Tibial nerve (tissue), 4 donors: ENCODE measurements at regions not wholly inside any gene's neighbourhood (a gene's known extent, or its start where the extent isn't known, plus 50 kb on each side); places are given as distances from the start of the nearest gene placed in this dataset.

Experiments
- DNase-seq, 2 donors: peaks; one replicate each; pipeline ENCODE4 v3.0.0-alpha.2; 2019; ENCODE audit warnings: low spot score in 2 of 2
- H3K27ac ChIP-seq, 4 donors: fragments of 200-600 bp; sonication (generic) in 3 of 4; one replicate each; pipeline ENCODE4 v1.5.1; 2017 to 2019; ENCODE audit warnings: mild to moderate bottlenecking in 1 of 4
- H3K27me3 ChIP-seq, 2 donors: fragments of 200-600 bp; sonication (generic) in 1 of 2; one replicate each; pipeline versions ENCODE4 v1.5.1 to v1.6.0; 2017 to 2019
- H3K36me3 ChIP-seq, 3 donors: fragments of 200-600 bp; sonication (generic); one replicate each; pipeline ENCODE4 v1.5.1; 2018 to 2019
- H3K4me1 ChIP-seq, 4 donors: fragments of 200-600 bp; sonication (generic) in 3 of 4; one replicate each; pipeline ENCODE4 v1.5.1; 2017 to 2019
- H3K4me3 ChIP-seq, 4 donors: fragments of 200-600 bp; sonication (generic) in 3 of 4; one replicate each; pipeline ENCODE4 v1.5.1; 2017 to 2019; ENCODE audit warnings: mild to moderate bottlenecking in 1 of 4, moderate library complexity in 1 of 4
- H3K9me3 ChIP-seq, 4 donors: fragments of 200-600 bp; sonication (generic) in 3 of 4; one replicate each; pipeline ENCODE4 v1.5.1; 2017 to 2019
- EP300 ChIP-seq, 2 donors: sonication (generic); formaldehyde crosslinking; IDR thresholded peaks; one replicate each; pipeline ENCODE4 v1.6.1; 2017; ENCODE audit warnings: antibody characterized with exemption in 2 of 2, mild to moderate bottlenecking in 1 of 2
- POLR2A ChIP-seq, 2 donors: fragments of 450-650 bp; IDR thresholded peaks; one replicate each; pipeline ENCODE4 v1.6.1; 2017; ENCODE audit warnings: antibody characterized with exemption in 2 of 2, mild to moderate bottlenecking in 2 of 2, moderate library complexity in 2 of 2
- WGBS, 2 donors: methylation state at CpG; one replicate each; pipeline ENCODE4 v1.1.5; 2018; 5-methylcytosine and 5-hydroxymethylcytosine counted together
- TF ChIP-seq, protein P1 (sequence below), 5 experiments: fragments of 200-600 bp in 3 of 5; fragments of 450-650 bp in 2 of 5; sonication (generic) in 3 of 5; IDR thresholded peaks; one replicate each; pipeline ENCODE4 v1.5.1; 2016 to 2019; ENCODE audit warnings: antibody characterized with exemption in 5 of 5, mild to moderate bottlenecking in 3 of 5, moderate library complexity in 2 of 5

- no peaks in the 10 kb centered on the region for H3K27me3 ChIP-seq
- peaks cover 0 to 12% (median 0%) of the 10 kb centered on the region in 4 donors for H3K9me3 ChIP-seq
- H3K4me3 ChIP-seq, result no peak overlapping the region
- WGBS, 2 donors, result 87 to 92% methylated on average over 2 of the region's 2 CpGs
- no peak for TF ChIP-seq EP300 (IDR thresholded peaks at IDR 0.05)
- TF ChIP-seq POLR2A (IDR thresholded peaks at IDR 0.05), result no peak
- TF ChIP-seq, protein P1, sequence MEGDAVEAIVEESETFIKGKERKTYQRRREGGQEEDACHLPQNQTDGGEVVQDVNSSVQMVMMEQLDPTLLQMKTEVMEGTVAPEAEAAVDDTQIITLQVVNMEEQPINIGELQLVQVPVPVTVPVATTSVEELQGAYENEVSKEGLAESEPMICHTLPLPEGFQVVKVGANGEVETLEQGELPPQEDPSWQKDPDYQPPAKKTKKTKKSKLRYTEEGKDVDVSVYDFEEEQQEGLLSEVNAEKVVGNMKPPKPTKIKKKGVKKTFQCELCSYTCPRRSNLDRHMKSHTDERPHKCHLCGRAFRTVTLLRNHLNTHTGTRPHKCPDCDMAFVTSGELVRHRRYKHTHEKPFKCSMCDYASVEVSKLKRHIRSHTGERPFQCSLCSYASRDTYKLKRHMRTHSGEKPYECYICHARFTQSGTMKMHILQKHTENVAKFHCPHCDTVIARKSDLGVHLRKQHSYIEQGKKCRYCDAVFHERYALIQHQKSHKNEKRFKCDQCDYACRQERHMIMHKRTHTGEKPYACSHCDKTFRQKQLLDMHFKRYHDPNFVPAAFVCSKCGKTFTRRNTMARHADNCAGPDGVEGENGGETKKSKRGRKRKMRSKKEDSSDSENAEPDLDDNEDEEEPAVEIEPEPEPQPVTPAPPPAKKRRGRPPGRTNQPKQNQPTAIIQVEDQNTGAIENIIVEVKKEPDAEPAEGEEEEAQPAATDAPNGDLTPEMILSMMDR (IDR thresholded peaks at IDR 0.05), result no peak
- H3K27ac ChIP-seq, result no peak overlapping the region
- H3K4me1 ChIP-seq, result no peaks in the 10 kb centered on the region
- no peak for DNase-seq
- H3K36me3 ChIP-seq, result no peaks in the 10 kb centered on the region
Observed at GRCh38 chr2:144630459-144631215, 110.7 kb upstream of the ZEB2 start.

DNA sequence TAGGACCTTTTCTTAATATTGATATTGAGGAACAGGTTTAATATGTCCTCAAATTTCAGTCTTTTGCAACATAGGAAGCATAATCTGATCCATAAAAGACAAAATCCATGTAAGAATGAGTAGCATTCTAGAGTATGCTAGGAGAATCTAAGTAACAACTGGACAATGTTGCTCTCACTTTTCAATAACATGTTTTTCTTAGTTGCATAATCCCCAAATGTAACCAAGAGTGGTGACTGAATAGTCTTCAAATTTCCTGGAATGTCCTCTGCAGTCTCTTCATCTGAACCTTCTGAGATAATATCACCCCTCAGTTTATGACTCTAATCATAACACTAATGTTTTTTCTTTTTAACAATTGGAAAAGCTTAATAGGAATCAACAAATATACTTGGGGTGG is 110.0 kb upstream of the ZEB2 start:
- H3K27ac ChIP-seq, result no peak overlapping the region
- no peak for TF ChIP-seq EP300 (IDR thresholded peaks at IDR 0.05)
- TF ChIP-seq POLR2A (IDR thresholded peaks at IDR 0.05), result no peak
- TF ChIP-seq, protein P1 (IDR thresholded peaks at IDR 0.05), result no peak
- no peaks in the 10 kb centered on the region for H3K36me3 ChIP-seq
- H3K4me3 ChIP-seq, result no peak overlapping the region
- H3K9me3 ChIP-seq, result peaks cover 0 to 5% (median 0%) of the 10 kb centered on the region in 4 donors
- no peaks in the 10 kb centered on the region for H3K27me3 ChIP-seq
- H3K4me1 ChIP-seq, result no peaks in the 10 kb centered on the region
- no peak for DNase-seq

DNA sequence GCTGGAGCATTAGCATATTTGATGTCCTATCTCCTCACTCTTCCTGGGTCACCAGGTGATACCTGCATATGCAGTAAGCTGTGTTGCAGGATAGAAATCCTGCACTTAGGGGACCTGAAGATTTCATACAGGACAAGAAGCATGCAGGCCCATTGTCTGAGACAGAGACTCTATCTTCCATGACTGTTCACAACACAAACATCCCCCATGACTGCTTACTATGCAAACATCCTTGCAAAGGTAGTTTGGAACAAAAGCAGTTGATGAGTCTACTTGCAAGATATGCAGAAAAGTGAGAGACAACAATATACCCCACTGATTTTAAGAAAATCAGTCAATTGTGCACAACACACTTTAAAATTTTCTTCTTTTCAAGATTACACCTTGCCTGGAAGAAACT is 108.6 kb upstream of the ZEB2 start:
- no peaks in the 10 kb centered on the region for H3K4me1 ChIP-seq
- TF ChIP-seq, protein P1 (IDR thresholded peaks at IDR 0.05), result no peak
- TF ChIP-seq EP300 (IDR thresholded peaks at IDR 0.05) (no peak), POLR2A (IDR thresholded peaks at IDR 0.05) (no peak)
- H3K4me3 ChIP-seq, result no peak overlapping the region
- H3K27ac ChIP-seq, result no peak overlapping the region
- DNase-seq, result no peak
- H3K9me3 ChIP-seq, result peaks cover 0 to 3% (median 0%) of the 10 kb centered on the region in 4 donors
- H3K36me3 ChIP-seq, result no peaks in the 10 kb centered on the region
- no peaks in the 10 kb centered on the region for H3K27me3 ChIP-seq

GRCh38 chr2:144625626-144626025 is 105.7 kb upstream of the ZEB2 start:
- 70 to 71% methylated on average over 5 of the region's 5 CpGs for WGBS, 2 donors

DNA sequence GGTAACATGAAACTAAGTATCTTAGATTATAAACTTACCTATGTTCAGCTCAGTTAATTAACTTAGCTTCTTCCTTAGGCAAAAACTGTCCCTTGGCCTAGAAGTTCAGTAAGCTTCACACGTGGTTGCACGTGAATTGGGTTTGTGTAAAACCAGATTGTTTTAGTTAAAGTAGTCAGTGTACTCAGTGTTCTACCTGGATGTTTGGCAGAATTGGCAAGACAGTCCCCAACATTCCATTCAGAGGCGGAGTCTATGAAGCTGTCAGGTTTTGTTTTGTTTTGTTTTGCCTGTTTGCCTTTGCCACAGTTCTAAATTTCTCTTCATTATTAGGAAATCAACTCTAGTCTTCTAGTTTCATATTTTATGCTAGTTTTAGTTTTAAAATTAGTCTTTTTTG is 105.3 kb upstream of the ZEB2 start:
- TF ChIP-seq POLR2A (IDR thresholded peaks at IDR 0.05) (no peak), EP300 (IDR thresholded peaks at IDR 0.05) (no peak)
- TF ChIP-seq, protein P1 (IDR thresholded peaks at IDR 0.05), result no peak
- 92 to 94% methylated on average over 3 of the region's 3 CpGs for WGBS, 2 donors

More at GRCh38 chr2:144625626-144626025, 105.7 kb upstream of the ZEB2 start:
- no peaks in the 10 kb centered on the region for H3K4me1 ChIP-seq
- no peak overlapping the region for H3K4me3 ChIP-seq
- no peak overlapping the region for H3K27ac ChIP-seq
- no peaks in the 10 kb centered on the region for H3K36me3 ChIP-seq
- no peaks in the 10 kb centered on the region for H3K27me3 ChIP-seq
- TF ChIP-seq EP300 (IDR thresholded peaks at IDR 0.05), result no peak
- TF ChIP-seq POLR2A (IDR thresholded peaks at IDR 0.05), result no peak
- TF ChIP-seq, protein P1 (IDR thresholded peaks at IDR 0.05), result no peak
- no peak for DNase-seq
- H3K9me3 ChIP-seq, result peaks cover 0 to 3% (median 0%) of the 10 kb centered on the region in 4 donors

More for the DNA sequence above, 105.3 kb upstream of the ZEB2 start:
- no peak overlapping the region for H3K27ac ChIP-seq
- peaks cover 0 to 3% (median 0%) of the 10 kb centered on the region in 4 donors for H3K9me3 ChIP-seq
- no peak overlapping the region for H3K4me3 ChIP-seq
- no peaks in the 10 kb centered on the region for H3K27me3 ChIP-seq
- no peaks in the 10 kb centered on the region for H3K36me3 ChIP-seq
- no peak for DNase-seq
- H3K4me1 ChIP-seq, result no peaks in the 10 kb centered on the region
